GM23338 (cell line): ENCODE measurements at regions not wholly inside any gene's neighbourhood (a gene's known extent, or its start where the extent isn't known, plus 50 kb on each side); places are given as distances from the start of the nearest gene placed in this dataset.

Experiments used
- ATAC-seq: fragments of 200-7000 bp; cut with Tn5 transposase; 3 replicates; pipeline ENCODE4 v1.9.1; 2020
- DNase-seq: peaks from one replicate; pipeline ENCODE4 v3.0.0-alpha.2; 2015; ENCODE audit warnings: low spot score
- H2AFZ ChIP-seq: fragments of 200-600 bp; sonication (generic); 2 replicates; pipeline ENCODE4 v1.8.0; 2016; ENCODE audit warnings: antibody characterized with exemption, mild to moderate bottlenecking, moderate library complexity
- H3F3A ChIP-seq: fragments of 200-600 bp; sonication (generic); replicated peaks from 2 replicates; pipeline ENCODE4 v1.8.0; 2017; ENCODE audit warnings: antibody characterized with exemption, mixed run types, low read depth
- H3K27ac ChIP-seq: fragments of 200-600 bp; sonication (generic); 2 replicates; pipeline ENCODE4 v1.6.1; 2016; ENCODE audit warnings: low read depth
- H3K27me3 ChIP-seq: fragments of 200-600 bp; sonication (generic); 2 replicates; pipeline ENCODE4 v1.8.0; 2016; ENCODE audit warnings: mild to moderate bottlenecking, mixed run types, moderate library complexity; ENCODE audit not compliant: insufficient read depth
- H3K36me3 ChIP-seq: fragments of 200-600 bp; sonication (generic); 2 replicates; pipeline ENCODE4 v1.8.0; 2016; ENCODE audit warnings: mild to moderate bottlenecking; ENCODE audit not compliant: insufficient read depth
- H3K4me1 ChIP-seq: fragments of 200-600 bp; sonication (generic); 2 replicates; pipeline ENCODE4 v1.8.0; 2016; ENCODE audit warnings: mild to moderate bottlenecking, moderate library complexity; ENCODE audit not compliant: insufficient read depth
- H3K4me2 ChIP-seq: fragments of 200-600 bp; sonication (generic); 2 replicates; pipeline ENCODE4 v1.7.1; 2017; ENCODE audit warnings: mixed run types
- H3K4me3 ChIP-seq: fragments of 200-600 bp; sonication (generic); 2 replicates; pipeline ENCODE4 v1.6.1; 2016; ENCODE audit warnings: mixed run types
- H3K79me2 ChIP-seq: fragments of 200-600 bp; sonication (generic); replicated peaks from 2 replicates; pipeline ENCODE4 v1.8.0; 2017; ENCODE audit warnings: mild to moderate bottlenecking; ENCODE audit not compliant: insufficient read depth
- H3K9me2 ChIP-seq: fragments of 200-600 bp; sonication (generic); 2 replicates; pipeline ENCODE4 v1.8.0; 2017; ENCODE audit not compliant: insufficient read depth
- H4K20me1 ChIP-seq: fragments of 200-600 bp; sonication (generic); replicated peaks from 2 replicates; pipeline ENCODE4 v1.8.0; 2017; ENCODE audit warnings: mild to moderate bottlenecking; ENCODE audit not compliant: insufficient read depth
- H3K27ac Mint-ChIP-seq: 2 replicates; pipeline ENCODE4 v1.8.0; 2020; ENCODE audit warnings: inconsistent platforms, mild to moderate bottlenecking, moderate library complexity, mixed read lengths
- H3K27me3 Mint-ChIP-seq: 3 replicates; pipeline ENCODE4 v1.8.0; 2022; ENCODE audit warnings: low read depth, mild to moderate bottlenecking, moderate library complexity, mixed read lengths, inconsistent platforms; ENCODE audit not compliant: insufficient read depth, poor library complexity
- H3K36me3 Mint-ChIP-seq: 3 replicates; pipeline ENCODE4 v1.8.0; 2021; ENCODE audit warnings: low read depth, mild to moderate bottlenecking, inconsistent platforms, moderate library complexity, mixed read lengths
- H3K4me1 Mint-ChIP-seq: 3 replicates; pipeline ENCODE4 v1.8.0; 2020; ENCODE audit warnings: mild to moderate bottlenecking, inconsistent platforms, mixed read lengths
- H3K4me3 Mint-ChIP-seq: 3 replicates; pipeline ENCODE4 v1.8.0; 2021; ENCODE audit warnings: moderate library complexity, mild to moderate bottlenecking, inconsistent platforms, mixed read lengths
- H3K9me3 Mint-ChIP-seq: 3 replicates; pipeline ENCODE4 v1.8.0; 2020; ENCODE audit warnings: moderate library complexity, mild to moderate bottlenecking, inconsistent platforms, mixed read lengths
- CREB1 ChIP-seq: fragments of 250-450 bp; sonication (Bioruptor Pico); IDR thresholded peaks from 2 replicates; pipeline ENCODE4 v1.5.0; 2020; ENCODE audit warnings: low read depth, mild to moderate bottlenecking, moderate library complexity
- CTCF ChIP-seq, 2 experiments: fragments of 200-600 bp in 1 of 2; sonication (generic) in 1 of 2; conservative IDR thresholded peaks; 2 replicates each; pipeline versions ENCODE4 v1.5.1 to v1.6.1; 2016 to 2017; ENCODE audit warnings: antibody characterized with exemption in 2 of 2, low read depth in 2 of 2, mild to moderate bottlenecking in 2 of 2, moderate library complexity in 1 of 2
- EZH2phosphoT487 ChIP-seq: fragments of 200-600 bp; sonication (generic); IDR thresholded peaks from one replicate; pipeline ENCODE4 v1.8.1; 2018; ENCODE audit warnings: antibody characterized with exemption; ENCODE audit not compliant: unreplicated experiment
- JUNB ChIP-seq: IDR thresholded peaks from one replicate; pipeline ENCODE4 v1.6.1; 2016; ENCODE audit warnings: antibody characterized with exemption; ENCODE audit not compliant: unreplicated experiment
- POLR2AphosphoS5 ChIP-seq: IDR thresholded peaks from 2 replicates; pipeline ENCODE4 v1.6.1; 2016; ENCODE audit warnings: antibody characterized with exemption, low read depth
- STAT1 ChIP-seq: IDR thresholded peaks from one replicate; pipeline ENCODE4 v1.6.1; 2016; ENCODE audit warnings: antibody characterized with exemption; ENCODE audit not compliant: unreplicated experiment
- ZNF114 ChIP-seq: fragments of 250-450 bp; sonication (Bioruptor Pico); IDR thresholded peaks from 2 replicates; pipeline ENCODE4 v1.5.0; 2020; ENCODE audit warnings: mild to moderate bottlenecking, moderate library complexity
- ZNF331 ChIP-seq: fragments of 250-450 bp; sonication (Bioruptor Pico); IDR thresholded peaks from 2 replicates; pipeline ENCODE4 v1.5.0; 2020; ENCODE audit warnings: low read depth, mild to moderate bottlenecking, moderate library complexity
- ZNF462 ChIP-seq: fragments of 250-450 bp; sonication (Bioruptor Pico); IDR thresholded peaks from 2 replicates; pipeline ENCODE4 v1.5.0; 2020; ENCODE audit warnings: mild to moderate bottlenecking, moderate library complexity

- DNase-seq (no peak), ATAC-seq (no peak)
- Histone ChIP-seq H3K4me2 (peak overlapping the region; percentile 48), H3K4me3 (no peak overlapping the region), H3K9me2 (peaks cover 22% of the 10 kb centered on the region), H3K36me3 (peaks cover 7% of the 10 kb centered on the region; the same call in 1 of the 2 replicates), H3K79me2 (0 out of 2 replicates have a peak, but pooled peaks cover 8% of the 10 kb centered on the region), H3K27me3 (no peaks in the 10 kb centered on the region), H3F3A (no peaks in the 10 kb centered on the region), H4K20me1 (no peaks in the 10 kb centered on the region), H3K4me1 (peaks cover 18% of the 10 kb centered on the region; the same call in 1 of the 2 replicates), H3K27ac (peak overlapping the region; percentile 97), H2AFZ (no peak overlapping the region)
- Mint-ChIP-seq H3K4me3 (no peak overlapping the region), H3K9me3 (peaks cover 31% of the 10 kb centered on the region), H3K4me1 (peaks cover 40% of the 10 kb centered on the region), H3K27ac (peak overlapping the region; percentile 77), H3K36me3 (peaks cover 56% of the 10 kb centered on the region), H3K27me3 (peaks cover 11% of the 10 kb centered on the region)
- no peak for TF ChIP-seq ZNF331
- TF ChIP-seq CREB1 (CRISPR knock-in tag): no peak
- TF ChIP-seq ZNF462 (CRISPR knock-in tag): 0 out of 2 replicates have a peak, but pooled peaks have one; percentile 15
- no peak for TF ChIP-seq STAT1
These were observed 155.2 kb downstream of the SLC38A4 start for GRCh38 chr12:46670636-46671035.

- peaks cover 56% of the 10 kb centered on the region for H3K36me3 Mint-ChIP-seq
- peaks cover 31% of the 10 kb centered on the region for H3K9me3 Mint-ChIP-seq
- H3K27me3 Mint-ChIP-seq: peaks cover 11% of the 10 kb centered on the region
- H3K27ac ChIP-seq: peak overlapping the region; percentile 97
- H3K9me2 ChIP-seq: peaks cover 22% of the 10 kb centered on the region
- DNase-seq (peak; percentile 90), ATAC-seq (peak; percentile 98)
- peaks cover 7% of the 10 kb centered on the region; the same call in 1 of the 2 replicates for H3K36me3 ChIP-seq
- H3F3A ChIP-seq: no peaks in the 10 kb centered on the region
- H3K4me1 ChIP-seq: peaks cover 15% of the 10 kb centered on the region; the same call in 1 of the 2 replicates
- peak overlapping the region; percentile 24 for H3K4me3 ChIP-seq
- H4K20me1 ChIP-seq: no peaks in the 10 kb centered on the region
- peaks cover 45% of the 10 kb centered on the region for H3K4me1 Mint-ChIP-seq
- H3K79me2 ChIP-seq: 0 out of 2 replicates have a peak, but pooled peaks cover 8% of the 10 kb centered on the region
- H3K27me3 ChIP-seq: no peaks in the 10 kb centered on the region
- no peak overlapping the region for H2AFZ ChIP-seq
- peak overlapping the region; percentile 11; the same call in 1 of the 3 replicates for H3K4me3 Mint-ChIP-seq
- peak overlapping the region; percentile 51 for H3K4me2 ChIP-seq
- peak overlapping the region; percentile 92 for H3K27ac Mint-ChIP-seq
- no peak for TF ChIP-seq EZH2phosphoT487
- peak; percentile 36; the same call in 1 of the 2 replicates for TF ChIP-seq POLR2AphosphoS5
- TF ChIP-seq CREB1 (CRISPR knock-in tag): 0 out of 2 replicates have a peak, but pooled peaks have one; percentile 16
- no peak for TF ChIP-seq CTCF (conservative IDR thresholded peaks at IDR 0.05; ENCODE audit: low read depth in 2 of 2)
- 0 out of 2 replicates have a peak, but pooled peaks have one; percentile 10 for TF ChIP-seq ZNF114 (CRISPR knock-in tag)
- TF ChIP-seq JUNB: no peak
These were observed 156.1 kb downstream of the SLC38A4 start for GRCh38 chr12:46669720-46670119.
